LNCaP clone FGC (cell line): ENCODE measurements at regions not wholly inside any gene's neighbourhood (a gene's known extent, or its start where the extent isn't known, plus 50 kb on each side); places are given as distances from the start of the nearest gene placed in this dataset.

ENCODE experiments used
- DNase-seq: peaks from one replicate; pipeline ENCODE4 v3.0.0-alpha.2; 2011; ENCODE audit warnings: low read depth
- H3K4me3 ChIP-seq: 2 replicates; pipeline ENCODE4 v1.5.1; 2011; ENCODE audit warnings: mild to moderate bottlenecking, low read depth, low read length, control low read depth
- TF ChIP-seq, protein P1 (sequence below): IDR thresholded peaks from 2 replicates; pipeline ENCODE4 v1.5.1; 2012; ENCODE audit warnings: mild to moderate bottlenecking; ENCODE audit not compliant: control insufficient read depth, insufficient read depth; ENCODE audit errors: extremely low read depth

DNA sequence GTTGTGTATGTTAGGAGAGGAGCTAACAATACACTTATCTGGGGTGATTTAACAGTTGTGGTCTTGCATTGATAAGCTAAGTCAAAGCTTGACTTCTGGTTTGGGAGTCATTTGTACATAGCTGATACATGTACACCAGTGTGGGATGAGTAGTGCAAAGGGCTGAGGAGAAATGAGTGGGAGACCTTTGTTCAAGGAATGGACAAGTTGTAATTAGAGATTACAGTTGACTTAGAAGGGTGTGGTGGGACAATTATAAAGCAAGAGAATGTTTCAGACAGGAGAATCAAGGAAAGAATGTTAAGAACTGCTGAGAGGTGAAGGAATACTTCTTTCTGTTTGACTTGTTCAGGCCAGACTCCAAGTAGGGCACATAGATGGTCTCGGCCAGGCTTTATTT, 209.7 kb upstream of the STEAP4 start:
- TF ChIP-seq, protein P1, sequence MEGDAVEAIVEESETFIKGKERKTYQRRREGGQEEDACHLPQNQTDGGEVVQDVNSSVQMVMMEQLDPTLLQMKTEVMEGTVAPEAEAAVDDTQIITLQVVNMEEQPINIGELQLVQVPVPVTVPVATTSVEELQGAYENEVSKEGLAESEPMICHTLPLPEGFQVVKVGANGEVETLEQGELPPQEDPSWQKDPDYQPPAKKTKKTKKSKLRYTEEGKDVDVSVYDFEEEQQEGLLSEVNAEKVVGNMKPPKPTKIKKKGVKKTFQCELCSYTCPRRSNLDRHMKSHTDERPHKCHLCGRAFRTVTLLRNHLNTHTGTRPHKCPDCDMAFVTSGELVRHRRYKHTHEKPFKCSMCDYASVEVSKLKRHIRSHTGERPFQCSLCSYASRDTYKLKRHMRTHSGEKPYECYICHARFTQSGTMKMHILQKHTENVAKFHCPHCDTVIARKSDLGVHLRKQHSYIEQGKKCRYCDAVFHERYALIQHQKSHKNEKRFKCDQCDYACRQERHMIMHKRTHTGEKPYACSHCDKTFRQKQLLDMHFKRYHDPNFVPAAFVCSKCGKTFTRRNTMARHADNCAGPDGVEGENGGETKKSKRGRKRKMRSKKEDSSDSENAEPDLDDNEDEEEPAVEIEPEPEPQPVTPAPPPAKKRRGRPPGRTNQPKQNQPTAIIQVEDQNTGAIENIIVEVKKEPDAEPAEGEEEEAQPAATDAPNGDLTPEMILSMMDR: no peak
- no peak for DNase-seq

DNA sequence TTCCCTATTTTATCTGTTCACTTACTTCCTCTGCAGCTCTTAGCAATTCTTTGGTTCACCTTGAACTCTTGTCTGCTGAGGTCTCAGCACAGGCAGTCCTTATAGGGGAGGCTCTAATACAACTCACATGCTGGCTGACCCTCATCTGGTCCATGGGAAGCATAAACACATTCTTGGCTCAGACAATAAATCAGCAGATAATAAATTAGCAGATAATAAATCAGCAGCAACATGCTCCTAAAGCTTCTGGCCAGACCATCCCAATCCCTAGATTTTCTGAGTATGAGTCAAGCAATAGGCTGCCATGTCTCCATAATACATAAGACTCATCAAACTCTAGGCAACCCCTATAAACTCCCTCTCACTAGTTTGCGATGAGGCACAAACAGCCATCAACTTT, 208.6 kb upstream of the STEAP4 start:
- no peak overlapping the region for H3K4me3 ChIP-seq
- TF ChIP-seq, protein P1: no peak
- no peak for DNase-seq

More for the DNA sequence above, 209.7 kb upstream of the STEAP4 start:
- H3K4me3 ChIP-seq: no peak overlapping the region

DNA sequence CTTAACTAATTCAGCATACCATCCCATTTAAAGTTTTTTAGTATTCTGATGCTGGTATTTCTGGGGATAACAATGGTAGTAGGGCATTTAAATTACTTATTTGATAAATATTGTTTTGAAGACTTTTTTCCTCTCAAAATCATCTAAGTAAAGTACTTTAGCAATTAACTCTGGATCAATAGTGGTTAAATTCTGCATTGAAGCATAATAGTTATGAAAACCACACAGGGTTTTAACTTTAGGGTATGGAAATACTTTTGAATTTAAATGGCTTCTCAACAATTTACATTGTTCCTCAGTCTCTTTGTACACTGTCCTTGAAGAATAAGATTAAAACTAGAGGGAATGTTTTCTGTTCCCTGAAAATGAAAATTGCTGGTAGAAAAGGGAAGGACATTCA, 202.6 kb upstream of the STEAP4 start:
- TF ChIP-seq, protein P1: no peak
- H3K4me3 ChIP-seq: no peak overlapping the region
- DNase-seq: no peak

DNA sequence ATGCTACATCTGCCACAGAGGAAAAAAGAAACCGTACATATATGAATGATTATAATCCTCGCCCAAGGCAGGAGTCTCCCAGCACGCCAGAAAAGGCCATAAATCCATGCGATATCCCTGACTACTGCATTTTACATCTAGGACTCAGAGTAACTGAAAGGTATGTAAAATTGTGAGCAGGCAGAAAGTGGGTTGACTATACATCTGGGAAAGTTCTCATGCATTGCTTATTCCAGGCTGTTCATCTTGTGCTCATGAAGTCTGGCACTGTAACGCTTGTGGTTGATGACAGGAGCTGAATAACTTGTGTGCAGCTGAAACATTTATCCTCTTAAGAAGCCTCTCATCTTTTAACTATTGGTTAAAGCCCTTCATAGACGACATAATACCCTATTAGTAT, 193.4 kb upstream of the STEAP4 start:
- H3K4me3 ChIP-seq: no peak overlapping the region
- DNase-seq: no peak
- TF ChIP-seq, protein P1: no peak

DNA sequence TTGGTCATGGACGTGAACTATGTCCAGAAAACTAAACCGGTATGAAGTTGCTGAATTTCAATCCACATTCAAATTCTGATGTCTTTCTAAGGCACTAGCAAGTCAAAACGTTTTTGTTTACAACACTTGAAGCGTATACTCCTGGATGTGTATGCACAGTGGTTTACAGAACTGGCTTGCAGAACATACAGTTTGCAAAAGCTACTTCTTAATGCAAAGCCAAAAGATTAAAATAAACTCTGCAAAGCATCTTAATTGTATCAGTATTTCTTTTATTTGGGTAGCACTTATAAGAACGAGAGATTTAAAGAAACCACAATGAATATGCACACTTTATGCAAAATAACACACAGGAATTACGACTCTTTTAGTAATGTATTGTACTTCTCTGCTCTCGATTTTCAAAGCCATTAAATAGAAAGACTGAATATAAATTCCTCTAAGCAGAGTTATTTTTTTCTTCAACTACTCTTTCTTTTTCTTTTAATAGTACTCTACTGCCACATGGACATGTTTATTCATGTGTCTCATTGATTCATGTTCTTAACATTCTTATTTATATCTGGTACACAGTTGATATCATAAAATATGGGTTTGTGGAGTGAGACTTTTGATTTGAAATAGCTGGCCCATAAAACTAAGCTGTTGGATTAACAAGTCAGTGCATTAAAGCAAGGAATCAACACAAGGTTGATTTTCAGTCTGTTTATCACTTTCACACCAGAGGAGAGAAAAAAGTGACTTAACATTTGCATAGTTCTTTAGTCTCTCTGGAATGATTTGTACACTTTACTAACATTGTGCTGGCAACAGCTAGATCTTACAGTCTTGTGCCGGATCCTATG, 189.4 kb upstream of the STEAP4 start:
- H3K4me3 ChIP-seq: no peak overlapping the region
- TF ChIP-seq, protein P1: no peak
- DNase-seq: no peak

DNA sequence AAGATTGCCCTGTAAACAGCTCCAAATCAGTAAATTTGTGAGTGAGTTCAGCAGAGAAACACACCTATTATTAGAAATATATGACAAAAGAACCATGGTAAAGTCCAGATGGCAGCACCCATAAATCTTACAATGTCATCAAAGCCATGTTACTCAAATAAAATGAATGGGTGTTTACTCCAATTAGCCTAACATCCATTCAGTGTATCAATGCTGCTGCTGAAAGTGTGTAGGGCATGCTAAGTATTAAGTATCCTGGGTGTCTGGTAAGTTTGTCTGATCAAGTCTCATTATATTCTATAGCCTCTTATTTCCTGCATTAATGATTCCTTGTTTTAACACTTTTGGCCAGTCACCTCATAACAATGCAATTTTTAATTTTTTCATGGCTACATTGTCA, 185.5 kb upstream of the STEAP4 start:
- DNase-seq: no peak
- TF ChIP-seq, protein P1: no peak
- no peak overlapping the region for H3K4me3 ChIP-seq

DNA sequence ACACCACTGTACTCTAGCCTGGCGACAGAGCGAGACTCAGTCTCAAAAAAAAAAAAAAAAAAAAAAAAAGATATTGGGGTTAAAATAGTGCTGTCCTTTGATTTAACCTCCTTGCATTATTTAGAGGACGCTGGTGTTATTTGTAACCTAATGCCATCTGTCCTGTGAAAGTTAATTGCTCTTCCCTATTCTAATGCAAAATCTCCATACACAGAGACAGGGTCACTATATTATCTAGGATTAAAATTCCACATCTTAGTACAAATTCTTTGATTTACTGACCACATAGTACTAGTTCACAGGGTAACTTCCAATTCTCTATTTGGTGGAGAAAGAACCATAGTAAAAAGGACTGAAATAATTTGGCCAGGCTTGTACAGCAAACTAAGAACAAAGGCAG, 184.2 kb upstream of the STEAP4 start:
- TF ChIP-seq, protein P1: no peak
- no peak overlapping the region for H3K4me3 ChIP-seq
- no peak for DNase-seq
